Vagina (tissue), 2 donors: ENCODE measurements at regions not wholly inside any gene's neighbourhood (a gene's known extent, or its start where the extent isn't known, plus 50 kb on each side); places are given as distances from the start of the nearest gene placed in this dataset.

Experiments used
- POLR2A ChIP-seq, 2 donors: fragments of 450-650 bp; IDR thresholded peaks; one replicate each; pipeline ENCODE4 v1.6.1; 2017; ENCODE audit warnings: antibody characterized with exemption in 2 of 2, mild to moderate bottlenecking in 2 of 2, moderate library complexity in 2 of 2
- POLR2AphosphoS5 ChIP-seq, 2 donors: sonication (generic); formaldehyde crosslinking; IDR thresholded peaks; one replicate each; pipeline ENCODE4 v1.9.0; 2017; ENCODE audit warnings: antibody characterized with exemption in 2 of 2, mild to moderate bottlenecking in 2 of 2, low read depth in 1 of 2; ENCODE audit not compliant: insufficient read depth in 1 of 2
- TF ChIP-seq, protein P1 (sequence below), 3 experiments: fragments of 450-650 bp in 2 of 3; fragments of 200-600 bp in 1 of 3; sonication (generic) in 1 of 3; IDR thresholded peaks; one replicate each; pipeline ENCODE4 v1.5.1; 2017 to 2019; ENCODE audit warnings: antibody characterized with exemption in 3 of 3, mild to moderate bottlenecking in 2 of 3, moderate library complexity in 2 of 3

DNA sequence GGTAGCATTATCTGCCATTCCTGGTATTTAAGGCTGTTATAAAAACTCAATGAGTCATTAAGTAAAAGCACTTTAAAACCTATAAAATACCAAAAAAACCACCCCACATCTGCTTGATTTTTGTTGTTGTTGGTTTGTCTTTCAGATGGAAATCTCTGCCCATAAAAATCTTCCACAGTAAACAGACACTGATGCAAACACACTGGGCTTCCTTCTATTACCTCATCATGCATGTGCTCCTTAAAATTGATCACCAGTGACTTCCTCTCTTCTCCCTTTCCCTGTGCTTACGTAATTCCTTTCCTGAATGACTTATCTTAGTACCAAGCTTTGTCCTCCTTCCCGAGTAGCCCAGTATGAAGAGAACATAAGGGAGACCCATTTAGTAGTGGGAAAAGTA is 167.2 kb downstream of the EVX1 start:
- TF ChIP-seq POLR2A (IDR thresholded peaks at IDR 0.05) (no peak), POLR2AphosphoS5 (IDR thresholded peaks at IDR 0.05; ENCODE audit: insufficient read depth in 1 of 2, low read depth in 1 of 2) (peak; percentile 19 to 40)
- TF ChIP-seq, protein P1, sequence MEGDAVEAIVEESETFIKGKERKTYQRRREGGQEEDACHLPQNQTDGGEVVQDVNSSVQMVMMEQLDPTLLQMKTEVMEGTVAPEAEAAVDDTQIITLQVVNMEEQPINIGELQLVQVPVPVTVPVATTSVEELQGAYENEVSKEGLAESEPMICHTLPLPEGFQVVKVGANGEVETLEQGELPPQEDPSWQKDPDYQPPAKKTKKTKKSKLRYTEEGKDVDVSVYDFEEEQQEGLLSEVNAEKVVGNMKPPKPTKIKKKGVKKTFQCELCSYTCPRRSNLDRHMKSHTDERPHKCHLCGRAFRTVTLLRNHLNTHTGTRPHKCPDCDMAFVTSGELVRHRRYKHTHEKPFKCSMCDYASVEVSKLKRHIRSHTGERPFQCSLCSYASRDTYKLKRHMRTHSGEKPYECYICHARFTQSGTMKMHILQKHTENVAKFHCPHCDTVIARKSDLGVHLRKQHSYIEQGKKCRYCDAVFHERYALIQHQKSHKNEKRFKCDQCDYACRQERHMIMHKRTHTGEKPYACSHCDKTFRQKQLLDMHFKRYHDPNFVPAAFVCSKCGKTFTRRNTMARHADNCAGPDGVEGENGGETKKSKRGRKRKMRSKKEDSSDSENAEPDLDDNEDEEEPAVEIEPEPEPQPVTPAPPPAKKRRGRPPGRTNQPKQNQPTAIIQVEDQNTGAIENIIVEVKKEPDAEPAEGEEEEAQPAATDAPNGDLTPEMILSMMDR (IDR thresholded peaks at IDR 0.05) = no peak
